Body of pancreas (tissue), 4 donors: ENCODE measurements at regions not wholly inside any gene's neighbourhood (a gene's known extent, or its start where the extent isn't known, plus 50 kb on each side); places are given as distances from the start of the nearest gene placed in this dataset.

Experiments used
- CTCF ChIP-seq, 7 experiments: fragments of 450-650 bp in 4 of 7; fragments of 200-600 bp in 3 of 7; sonication (generic) in 3 of 7; IDR thresholded peaks; one replicate each; pipeline ENCODE4 v1.5.1; 2016 to 2019; ENCODE audit warnings: antibody characterized with exemption in 7 of 7
- POLR2A ChIP-seq, 3 donors: fragments of 450-650 bp; IDR thresholded peaks; one replicate each; pipeline ENCODE4 v1.6.1; 2016; ENCODE audit warnings: antibody characterized with exemption in 3 of 3, mild to moderate bottlenecking in 2 of 3

GRCh38 chr4:34771632-34772031 lies 1472.7 kb downstream of the ARAP2 start:
- TF ChIP-seq CTCF (IDR thresholded peaks at IDR 0.05) (no peak), POLR2A (IDR thresholded peaks at IDR 0.05) (no peak)
